HUES6 (cell line): ENCODE measurements at regions not wholly inside any gene's neighbourhood (a gene's known extent, or its start where the extent isn't known, plus 50 kb on each side); places are given as distances from the start of the nearest gene placed in this dataset.
A peak's percentile ranks its signal among the peaks of the same experiment; 100 is the strongest.

Experiments used
- H3K27ac ChIP-seq: 2 replicates; pipeline ENCODE4 v1.7.0; 2013; ENCODE audit warnings: low read depth, mild to moderate bottlenecking, low read length, inconsistent platforms
- H3K27me3 ChIP-seq: 2 replicates; pipeline ENCODE4 v1.6.1; 2013; ENCODE audit warnings: low read length; ENCODE audit not compliant: control insufficient read depth, insufficient read depth
- H3K36me3 ChIP-seq: 2 replicates; pipeline ENCODE4 v1.6.1; 2013; ENCODE audit warnings: low read length; ENCODE audit not compliant: control insufficient read depth, insufficient read depth
- H3K4me1 ChIP-seq: 2 replicates; pipeline ENCODE4 v1.6.1; 2013; ENCODE audit warnings: low read length; ENCODE audit not compliant: control insufficient read depth, insufficient read depth
- H3K4me3 ChIP-seq: 2 replicates; pipeline ENCODE4 v1.5.1; 2013; ENCODE audit warnings: low read depth, low read length
- H3K9ac ChIP-seq: one replicate; pipeline ENCODE4 v1.6.1; 2013; ENCODE audit warnings: mild to moderate bottlenecking, low read length
- H3K9me3 ChIP-seq: 2 replicates; pipeline ENCODE4 v1.6.1; 2013; ENCODE audit warnings: low read depth, low read length; ENCODE audit not compliant: control insufficient read depth, insufficient read depth

DNA sequence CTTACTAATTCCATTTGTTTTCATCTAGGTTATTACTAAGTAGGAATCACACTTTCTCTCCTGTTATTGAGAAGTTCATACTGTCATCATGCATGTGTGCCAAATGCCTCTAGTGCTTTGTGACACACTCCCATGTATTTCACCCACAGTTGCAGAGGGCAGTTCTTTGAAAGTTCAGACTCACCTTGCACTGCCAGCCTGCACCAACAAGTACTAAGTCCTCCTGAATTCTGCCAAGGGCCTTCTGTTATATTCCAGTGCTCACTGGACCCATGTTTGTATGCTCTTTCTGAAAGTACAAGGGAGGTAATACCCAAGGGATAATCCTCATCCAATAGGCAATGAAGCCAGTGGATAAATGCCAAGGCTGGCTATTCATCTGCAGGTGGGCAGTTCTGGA, 136.6 kb upstream of the ARPP21 start:
- Histone ChIP-seq H3K27me3 (no peaks in the 10 kb centered on the region), H3K4me3 (no peak overlapping the region), H3K36me3 (no peaks in the 10 kb centered on the region), H3K9ac (no peak overlapping the region), H3K27ac (no peak overlapping the region), H3K9me3 (no peaks in the 10 kb centered on the region), H3K4me1 (peaks cover 7% of the 10 kb centered on the region)

DNA sequence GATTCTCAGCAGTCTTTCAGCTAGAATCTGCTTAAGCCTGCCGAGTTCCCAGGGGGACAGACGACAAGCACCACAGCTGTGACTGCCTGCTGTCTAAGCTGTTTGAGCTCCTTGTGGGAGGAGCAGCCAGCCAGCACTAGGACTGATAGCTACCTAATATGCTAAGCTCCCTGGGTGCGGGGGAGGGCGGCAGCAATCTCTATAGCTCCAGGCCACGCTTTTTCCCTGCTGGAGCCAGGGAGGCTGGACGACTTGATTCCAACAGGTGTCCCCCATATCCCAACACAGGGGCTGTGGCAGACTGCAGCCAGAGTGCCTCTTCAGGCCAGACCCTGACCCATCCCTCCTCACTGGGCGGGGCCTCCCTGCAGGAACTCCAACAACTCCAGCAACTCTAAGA, 134.1 kb upstream of the ARPP21 start:
- H3K9me3 ChIP-seq: no peaks in the 10 kb centered on the region
- H3K9ac ChIP-seq: no peak overlapping the region
- H3K4me3 ChIP-seq: peak overlapping the region; percentile 5; the same call in 1 of the 2 replicates
- H3K27me3 ChIP-seq: no peaks in the 10 kb centered on the region
- no peaks in the 10 kb centered on the region for H3K36me3 ChIP-seq
- no peak overlapping the region for H3K27ac ChIP-seq
- peaks cover 7% of the 10 kb centered on the region for H3K4me1 ChIP-seq

DNA sequence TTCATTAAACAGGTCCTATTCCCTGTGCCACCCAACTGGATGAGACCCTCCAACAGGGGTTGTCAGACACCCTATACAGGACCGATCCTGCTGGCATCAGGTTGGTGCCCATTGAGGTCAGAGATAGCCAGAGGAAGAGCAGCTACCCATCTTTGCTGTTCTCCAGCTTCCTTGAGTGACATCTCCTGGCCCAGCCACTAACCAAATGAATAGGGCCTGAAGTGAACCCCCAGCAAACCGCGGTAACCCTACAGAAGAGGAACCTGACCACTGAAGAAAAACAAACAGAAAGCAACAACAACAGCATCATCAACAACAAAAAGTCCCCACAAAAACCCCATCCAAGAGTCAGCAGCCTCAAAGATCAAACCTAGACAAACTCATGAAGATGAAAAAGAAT, 133.6 kb upstream of the ARPP21 start:
- H3K4me3 ChIP-seq: 0 out of 2 replicates have a peak overlapping the region, but pooled peaks have one; percentile 5
- no peaks in the 10 kb centered on the region for H3K36me3 ChIP-seq
- no peaks in the 10 kb centered on the region for H3K9me3 ChIP-seq
- H3K9ac ChIP-seq: no peak overlapping the region
- peaks cover 7% of the 10 kb centered on the region for H3K4me1 ChIP-seq
- no peaks in the 10 kb centered on the region for H3K27me3 ChIP-seq
- H3K27ac ChIP-seq: no peak overlapping the region

DNA sequence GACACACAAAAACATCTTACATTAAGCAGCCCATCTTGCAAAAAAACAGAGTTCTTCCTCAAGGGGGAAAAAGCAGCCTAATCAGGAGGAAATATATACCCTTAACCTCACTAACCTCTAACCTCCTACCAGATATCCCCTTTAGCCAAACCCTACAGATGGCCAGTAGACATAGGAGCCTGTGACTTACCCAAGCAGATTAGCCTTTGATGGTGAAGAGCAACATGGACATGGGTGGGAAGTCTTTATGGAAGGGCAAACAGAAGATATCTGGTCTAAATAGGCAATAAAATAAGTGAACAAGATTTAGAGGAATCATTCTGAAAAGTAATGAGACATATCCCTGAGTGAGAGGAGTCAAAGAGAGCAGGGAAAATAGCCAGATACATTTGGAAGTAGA, 119.4 kb upstream of the ARPP21 start:
- 0 out of 2 replicates have a peak, but pooled peaks cover 3% of the 10 kb centered on the region for H3K4me1 ChIP-seq
- H3K27me3 ChIP-seq: no peaks in the 10 kb centered on the region
- no peak overlapping the region for H3K4me3 ChIP-seq
- no peaks in the 10 kb centered on the region for H3K36me3 ChIP-seq
- H3K27ac ChIP-seq: no peak overlapping the region
- no peaks in the 10 kb centered on the region for H3K9me3 ChIP-seq
- no peak overlapping the region for H3K9ac ChIP-seq

DNA sequence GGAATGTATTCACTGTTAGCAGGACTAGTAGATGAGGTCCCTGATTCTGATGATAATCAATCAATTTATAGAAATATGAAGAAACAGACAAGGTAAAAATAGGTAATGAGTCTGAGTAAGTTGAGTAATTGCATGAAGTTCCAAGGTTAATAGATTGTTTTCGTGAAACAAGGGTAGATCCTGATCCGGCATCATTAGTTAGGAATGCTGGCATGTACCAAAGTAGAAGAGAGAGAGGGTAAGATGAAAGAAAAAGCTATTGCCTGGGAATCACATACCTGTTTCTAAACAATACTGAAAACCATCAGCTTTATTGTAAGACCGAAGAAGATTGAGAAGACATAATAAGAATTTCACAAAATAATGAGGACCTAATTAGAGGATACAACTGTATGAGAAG, 118.1 kb upstream of the ARPP21 start:
- H3K9me3 ChIP-seq: no peaks in the 10 kb centered on the region
- no peaks in the 10 kb centered on the region for H3K36me3 ChIP-seq
- H3K9ac ChIP-seq: no peak overlapping the region
- H3K27ac ChIP-seq: no peak overlapping the region
- 0 out of 2 replicates have a peak, but pooled peaks cover 3% of the 10 kb centered on the region for H3K4me1 ChIP-seq
- no peaks in the 10 kb centered on the region for H3K27me3 ChIP-seq
- no peak overlapping the region for H3K4me3 ChIP-seq

DNA sequence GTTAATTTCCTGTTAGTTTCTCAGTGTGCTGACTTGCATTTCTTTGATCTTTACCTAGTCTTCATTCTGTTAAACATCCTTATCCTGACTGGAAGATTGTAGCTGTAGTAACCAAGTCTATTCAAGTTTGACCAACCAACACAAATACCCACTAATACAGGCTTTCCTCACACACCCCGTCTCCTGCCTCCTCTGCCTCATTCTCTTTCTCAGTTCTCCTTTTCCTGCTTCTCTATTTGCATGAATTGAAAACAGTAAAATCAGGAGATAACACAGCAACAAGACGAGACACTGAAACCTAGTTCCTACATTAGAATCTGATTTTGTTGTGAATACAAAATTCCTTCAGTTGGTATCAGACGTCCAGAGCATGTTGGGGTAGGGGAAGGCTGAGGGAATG, 116.9 kb upstream of the ARPP21 start:
- 0 out of 2 replicates have a peak, but pooled peaks cover 3% of the 10 kb centered on the region for H3K4me1 ChIP-seq
- H3K4me3 ChIP-seq: no peak overlapping the region
- no peaks in the 10 kb centered on the region for H3K27me3 ChIP-seq
- H3K36me3 ChIP-seq: no peaks in the 10 kb centered on the region
- H3K9ac ChIP-seq: no peak overlapping the region
- no peak overlapping the region for H3K27ac ChIP-seq
- no peaks in the 10 kb centered on the region for H3K9me3 ChIP-seq

DNA sequence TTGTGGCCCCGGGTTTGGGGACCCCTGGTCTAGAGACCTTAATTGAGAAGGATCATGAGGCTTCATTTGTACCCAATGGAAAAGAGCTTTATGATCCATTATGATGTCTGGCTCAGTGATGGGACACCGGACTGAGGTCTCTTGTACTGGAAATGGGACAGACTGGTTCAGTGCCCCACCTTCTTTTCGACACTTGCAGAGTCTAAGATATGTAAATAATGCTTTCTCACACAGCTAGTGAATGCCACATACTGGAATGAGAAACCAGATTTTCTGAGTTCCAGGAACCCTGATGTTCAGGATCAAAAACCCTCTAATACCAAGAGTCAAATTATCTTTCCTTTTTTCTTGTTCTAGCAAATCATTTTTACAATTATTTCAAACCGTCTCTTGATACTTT, 116.3 kb upstream of the ARPP21 start:
- Histone ChIP-seq H3K9me3 (no peaks in the 10 kb centered on the region), H3K36me3 (no peaks in the 10 kb centered on the region), H3K9ac (no peak overlapping the region), H3K4me3 (no peak overlapping the region), H3K27ac (no peak overlapping the region), H3K27me3 (no peaks in the 10 kb centered on the region), H3K4me1 (0 out of 2 replicates have a peak, but pooled peaks cover 3% of the 10 kb centered on the region)

DNA sequence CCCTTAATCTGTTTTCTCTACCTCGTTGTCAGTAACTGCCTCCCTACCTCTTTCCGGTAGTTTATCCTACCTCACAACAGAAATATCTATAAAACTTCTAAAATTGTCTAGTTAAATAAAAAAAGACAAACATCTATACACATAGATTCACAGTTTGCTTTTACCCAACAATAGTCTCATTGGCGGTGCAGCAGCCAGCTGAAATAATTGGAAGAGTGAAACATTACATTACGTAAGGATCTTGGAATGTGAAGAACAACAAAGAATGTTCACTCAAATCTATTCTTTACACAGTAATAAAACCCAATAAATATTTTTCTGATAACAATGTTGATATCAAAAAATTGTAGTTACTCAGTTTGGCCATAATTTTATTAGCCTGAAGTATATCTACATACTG, 115.5 kb upstream of the ARPP21 start:
- Histone ChIP-seq H3K27me3 (no peaks in the 10 kb centered on the region), H3K4me1 (0 out of 2 replicates have a peak, but pooled peaks cover 3% of the 10 kb centered on the region), H3K9ac (no peak overlapping the region), H3K36me3 (no peaks in the 10 kb centered on the region), H3K27ac (no peak overlapping the region), H3K4me3 (no peak overlapping the region), H3K9me3 (no peaks in the 10 kb centered on the region)

DNA sequence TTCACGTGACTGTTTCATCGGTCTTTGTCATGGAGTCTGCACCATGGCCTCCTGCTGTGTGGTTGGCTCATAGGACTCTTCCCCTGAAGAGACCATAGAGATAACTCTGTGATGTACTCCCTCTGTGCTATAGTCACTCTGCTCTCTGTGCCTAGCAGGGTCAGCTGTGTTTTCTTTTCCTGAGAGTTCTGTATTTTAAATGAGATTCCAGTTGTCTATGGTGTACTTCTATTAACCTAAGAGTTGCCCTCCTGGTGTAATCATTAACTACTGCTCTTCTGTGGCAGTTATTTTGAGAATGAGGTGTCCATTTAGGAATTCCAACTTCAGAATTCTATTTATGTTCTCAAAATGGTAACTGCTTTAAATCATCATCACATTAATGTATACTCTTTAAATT, 114.5 kb upstream of the ARPP21 start:
- H3K4me3 ChIP-seq: no peak overlapping the region
- 0 out of 2 replicates have a peak, but pooled peaks cover 3% of the 10 kb centered on the region for H3K4me1 ChIP-seq
- no peak overlapping the region for H3K27ac ChIP-seq
- no peaks in the 10 kb centered on the region for H3K27me3 ChIP-seq
- no peaks in the 10 kb centered on the region for H3K36me3 ChIP-seq
- H3K9me3 ChIP-seq: no peaks in the 10 kb centered on the region
- H3K9ac ChIP-seq: no peak overlapping the region

DNA sequence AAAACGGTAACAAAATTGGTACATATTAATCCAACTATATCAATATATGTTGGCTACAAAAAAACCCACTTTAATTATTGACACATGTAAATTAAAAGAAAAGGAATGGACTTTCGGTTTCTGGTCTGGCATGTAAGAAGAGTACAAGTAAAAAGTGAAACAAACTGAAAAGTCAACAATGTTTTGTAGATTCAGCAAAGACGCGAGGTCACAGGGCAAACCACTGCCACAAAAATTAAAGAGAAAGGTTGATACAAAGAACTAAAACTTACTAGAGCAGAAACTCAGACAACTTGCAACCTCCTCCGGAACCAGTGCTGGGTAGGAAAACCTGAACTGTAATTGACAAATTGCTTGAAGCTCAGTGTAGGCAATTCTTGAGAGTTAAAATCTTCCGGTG, 110.6 kb upstream of the ARPP21 start:
- H3K27ac ChIP-seq: no peak overlapping the region
- H3K9me3 ChIP-seq: no peaks in the 10 kb centered on the region
- H3K4me1 ChIP-seq: no peaks in the 10 kb centered on the region
- no peak overlapping the region for H3K4me3 ChIP-seq
- H3K27me3 ChIP-seq: no peaks in the 10 kb centered on the region
- H3K36me3 ChIP-seq: no peaks in the 10 kb centered on the region
- H3K9ac ChIP-seq: no peak overlapping the region

DNA sequence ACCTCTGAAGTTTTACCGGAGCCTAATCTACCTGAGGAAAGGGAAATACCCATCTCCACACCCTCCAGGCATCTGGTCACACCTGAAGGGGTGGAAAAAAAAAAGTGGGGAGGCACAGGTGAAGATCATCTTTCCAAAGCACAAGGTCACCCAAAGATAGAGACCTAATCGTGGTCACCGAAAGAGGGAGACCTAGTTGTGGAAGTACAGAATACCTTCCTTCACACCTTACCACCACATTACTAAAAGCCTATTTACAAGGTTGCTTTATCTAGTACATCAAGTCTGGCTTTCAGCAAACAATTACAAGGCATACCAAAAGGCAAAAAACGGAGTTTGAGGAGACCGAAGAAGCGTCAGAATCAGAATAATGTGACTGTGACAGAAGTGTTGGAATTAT, 110.0 kb upstream of the ARPP21 start:
- Histone ChIP-seq H3K4me1 (no peaks in the 10 kb centered on the region), H3K27me3 (no peaks in the 10 kb centered on the region), H3K4me3 (no peak overlapping the region), H3K36me3 (no peaks in the 10 kb centered on the region), H3K9ac (no peak overlapping the region), H3K27ac (no peak overlapping the region), H3K9me3 (no peaks in the 10 kb centered on the region)

DNA sequence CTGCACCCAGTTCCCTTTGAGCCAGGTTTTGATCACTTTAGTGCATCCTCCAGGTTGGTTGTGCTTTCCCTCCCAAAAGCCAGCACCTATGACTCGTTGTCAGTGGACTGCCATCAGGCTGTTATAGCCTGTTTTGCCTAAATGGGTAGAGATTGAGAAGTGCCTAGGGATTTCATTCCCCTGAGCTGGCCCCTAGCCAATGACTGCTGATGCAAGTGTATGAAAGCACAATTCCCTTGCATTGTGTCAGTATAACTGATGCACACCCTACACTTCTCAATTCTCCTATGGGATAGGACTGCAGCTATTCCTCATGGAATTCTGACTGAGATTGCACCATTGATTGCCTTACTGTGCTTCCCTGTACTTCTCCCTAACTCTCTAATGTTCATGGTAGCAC, 102.1 kb upstream of the ARPP21 start:
- no peaks in the 10 kb centered on the region for H3K9me3 ChIP-seq
- H3K4me3 ChIP-seq: no peak overlapping the region
- H3K9ac ChIP-seq: no peak overlapping the region
- H3K27me3 ChIP-seq: no peaks in the 10 kb centered on the region
- no peaks in the 10 kb centered on the region for H3K36me3 ChIP-seq
- no peak overlapping the region for H3K27ac ChIP-seq
- H3K4me1 ChIP-seq: no peaks in the 10 kb centered on the region
